Effector memory CD8-positive, alpha-beta T cell (primary cell): ENCODE measurements at regions not wholly inside any gene's neighbourhood (a gene's known extent, or its start where the extent isn't known, plus 50 kb on each side); places are given as distances from the start of the nearest gene placed in this dataset.

Experiments used
- ATAC-seq: fragments of 150-1000 bp; cut with Tn5 transposase; replicated peaks from 2 replicates; pipeline ENCODE4 v1.10.0; 2021; ENCODE audit warnings: mild to moderate bottlenecking, moderate library complexity
- DNase-seq, 3 experiments: peaks; one replicate each; pipeline ENCODE4 v3.0.0; 2021
- H3K27ac Mint-ChIP-seq, 2 donors: one replicate each; pipeline ENCODE4 v1.8.0; 2022; ENCODE audit warnings: mild to moderate bottlenecking in 2 of 2, mixed read lengths in 2 of 2, moderate library complexity in 2 of 2
- H3K27me3 Mint-ChIP-seq, 2 donors: one replicate each; pipeline ENCODE4 v1.8.0; 2022; ENCODE audit warnings: mixed read lengths in 2 of 2
- H3K36me3 Mint-ChIP-seq: one replicate; pipeline ENCODE4 v1.8.0; 2022; ENCODE audit warnings: mild to moderate bottlenecking, moderate library complexity, mixed read lengths; ENCODE audit not compliant: insufficient read depth
- H3K4me1 Mint-ChIP-seq, 2 donors: one replicate each; pipeline ENCODE4 v1.8.0; 2022; ENCODE audit warnings: low read depth in 2 of 2, mixed read lengths in 2 of 2
- H3K4me3 Mint-ChIP-seq, 2 donors: one replicate each; pipeline ENCODE4 v1.8.0; 2022; ENCODE audit warnings: mild to moderate bottlenecking in 2 of 2, mixed read lengths in 2 of 2, moderate library complexity in 2 of 2
- H3K9me3 Mint-ChIP-seq, 2 donors: one replicate each; pipeline ENCODE4 v1.8.0; 2022; ENCODE audit warnings: mixed read lengths in 2 of 2

GRCh38 chr1:73953586-73953985 is 244.4 kb downstream of the LRRIQ3 start:
- Mint-ChIP-seq H3K4me1 (no peaks in the 10 kb centered on the region), H3K4me3 (no peak overlapping the region), H3K9me3 (peaks cover 2 to 21% of the 10 kb centered on the region in 2 donors), H3K27ac (no peak overlapping the region), H3K27me3 (no peaks in the 10 kb centered on the region), H3K36me3 (no peaks in the 10 kb centered on the region)
- no peak for DNase-seq
- no peak for ATAC-seq

- no peaks in the 10 kb centered on the region for H3K36me3 Mint-ChIP-seq
- no peak overlapping the region for H3K27ac Mint-ChIP-seq
- no peaks in the 10 kb centered on the region for H3K27me3 Mint-ChIP-seq
- H3K4me1 Mint-ChIP-seq: no peaks in the 10 kb centered on the region
- H3K9me3 Mint-ChIP-seq: peaks cover 2 to 21% of the 10 kb centered on the region in 2 donors
- no peak for DNase-seq
- ATAC-seq: no peak
- no peak overlapping the region for H3K4me3 Mint-ChIP-seq
Observed at GRCh38 chr1:73953186-73953585, 244.8 kb downstream of the LRRIQ3 start.

- Mint-ChIP-seq H3K4me3 (no peak overlapping the region), H3K27ac (no peak overlapping the region), H3K9me3 (peaks cover 2 to 6% of the 10 kb centered on the region in 2 donors), H3K36me3 (no peaks in the 10 kb centered on the region), H3K27me3 (no peaks in the 10 kb centered on the region), H3K4me1 (no peaks in the 10 kb centered on the region)
- ATAC-seq: no peak
- DNase-seq: no peak
Observed at GRCh38 chr1:73948055-73948454, 249.9 kb downstream of the LRRIQ3 start.

GRCh38 chr1:73947009-73947408 is 251.0 kb downstream of the LRRIQ3 start:
- Mint-ChIP-seq H3K4me3 (no peak overlapping the region), H3K36me3 (no peaks in the 10 kb centered on the region), H3K4me1 (no peaks in the 10 kb centered on the region), H3K9me3 (peaks cover 2 to 6% of the 10 kb centered on the region in 2 donors), H3K27me3 (no peaks in the 10 kb centered on the region), H3K27ac (no peak overlapping the region)
- DNase-seq (no peak), ATAC-seq (no peak)

GRCh38 chr1:73943270-73943669 is 254.7 kb downstream of the LRRIQ3 start:
- H3K9me3 Mint-ChIP-seq: peaks cover 0 to 5% of the 10 kb centered on the region in 2 donors
- ATAC-seq (no peak), DNase-seq (no peak)
- H3K27me3 Mint-ChIP-seq: no peaks in the 10 kb centered on the region
- no peak overlapping the region for H3K27ac Mint-ChIP-seq
- H3K4me1 Mint-ChIP-seq: no peaks in the 10 kb centered on the region
- no peaks in the 10 kb centered on the region for H3K36me3 Mint-ChIP-seq
- H3K4me3 Mint-ChIP-seq: no peak overlapping the region

GRCh38 chr1:73930293-73930692 is 267.7 kb downstream of the LRRIQ3 start:
- DNase-seq (no peak), ATAC-seq (no peak)
- no peaks in the 10 kb centered on the region for H3K4me1 Mint-ChIP-seq
- H3K9me3 Mint-ChIP-seq: peaks cover 2 to 6% of the 10 kb centered on the region in 2 donors
- no peak overlapping the region for H3K27ac Mint-ChIP-seq
- H3K36me3 Mint-ChIP-seq: no peaks in the 10 kb centered on the region
- no peak overlapping the region for H3K4me3 Mint-ChIP-seq
- no peaks in the 10 kb centered on the region for H3K27me3 Mint-ChIP-seq

- ATAC-seq (no peak), DNase-seq (no peak)
- no peak overlapping the region for H3K27ac Mint-ChIP-seq
- H3K36me3 Mint-ChIP-seq: no peaks in the 10 kb centered on the region
- H3K4me1 Mint-ChIP-seq: no peaks in the 10 kb centered on the region
- H3K27me3 Mint-ChIP-seq: no peaks in the 10 kb centered on the region
- H3K9me3 Mint-ChIP-seq: peaks cover 0 to 13% of the 10 kb centered on the region in 2 donors
- no peak overlapping the region for H3K4me3 Mint-ChIP-seq
Observed at GRCh38 chr1:73914951-73915350, 283.0 kb downstream of the LRRIQ3 start.

- Mint-ChIP-seq H3K27ac (no peak overlapping the region), H3K4me3 (no peak overlapping the region), H3K36me3 (no peaks in the 10 kb centered on the region), H3K9me3 (peaks cover 0 to 13% of the 10 kb centered on the region in 2 donors), H3K27me3 (no peaks in the 10 kb centered on the region), H3K4me1 (no peaks in the 10 kb centered on the region)
- ATAC-seq (no peak), DNase-seq (no peak)
Observed at GRCh38 chr1:73913025-73913424, 285.0 kb downstream of the LRRIQ3 start.

- Mint-ChIP-seq H3K9me3 (peaks cover 0 to 13% of the 10 kb centered on the region in 2 donors), H3K4me3 (no peak overlapping the region), H3K36me3 (no peaks in the 10 kb centered on the region), H3K4me1 (no peaks in the 10 kb centered on the region), H3K27ac (no peak overlapping the region), H3K27me3 (no peaks in the 10 kb centered on the region)
- DNase-seq: no peak
- ATAC-seq: no peak
Observed at GRCh38 chr1:73911849-73912248, 286.1 kb downstream of the LRRIQ3 start.

- no peak overlapping the region for H3K27ac Mint-ChIP-seq
- no peaks in the 10 kb centered on the region for H3K36me3 Mint-ChIP-seq
- no peak overlapping the region for H3K4me3 Mint-ChIP-seq
- H3K9me3 Mint-ChIP-seq: peaks cover 0 to 14% of the 10 kb centered on the region in 2 donors
- no peak for DNase-seq
- H3K27me3 Mint-ChIP-seq: no peaks in the 10 kb centered on the region
- ATAC-seq: no peak
- no peaks in the 10 kb centered on the region for H3K4me1 Mint-ChIP-seq
Observed at GRCh38 chr1:73910466-73910865, 287.5 kb downstream of the LRRIQ3 start.

GRCh38 chr1:73910062-73910461 is 287.9 kb downstream of the LRRIQ3 start:
- Mint-ChIP-seq H3K27me3 (no peaks in the 10 kb centered on the region), H3K9me3 (peaks cover 0 to 14% of the 10 kb centered on the region in 2 donors), H3K4me1 (no peaks in the 10 kb centered on the region), H3K4me3 (no peak overlapping the region), H3K27ac (no peak overlapping the region), H3K36me3 (no peaks in the 10 kb centered on the region)
- DNase-seq (no peak), ATAC-seq (no peak)

GRCh38 chr1:73909043-73909562 is 288.9 kb downstream of the LRRIQ3 start:
- H3K27me3 Mint-ChIP-seq: no peaks in the 10 kb centered on the region
- peaks cover 0 to 17% of the 10 kb centered on the region in 2 donors for H3K9me3 Mint-ChIP-seq
- H3K27ac Mint-ChIP-seq: no peak overlapping the region
- H3K36me3 Mint-ChIP-seq: no peaks in the 10 kb centered on the region
- no peaks in the 10 kb centered on the region for H3K4me1 Mint-ChIP-seq
- no peak for ATAC-seq
- H3K4me3 Mint-ChIP-seq: no peak overlapping the region
- no peak for DNase-seq

GRCh38 chr1:73907051-73907450 is 290.9 kb downstream of the LRRIQ3 start:
- DNase-seq: no peak
- Mint-ChIP-seq H3K27ac (no peak overlapping the region), H3K9me3 (peaks cover 0 to 9% of the 10 kb centered on the region in 2 donors), H3K4me3 (no peak overlapping the region), H3K27me3 (no peaks in the 10 kb centered on the region), H3K36me3 (no peaks in the 10 kb centered on the region), H3K4me1 (no peaks in the 10 kb centered on the region)
- no peak for ATAC-seq

- no peaks in the 10 kb centered on the region for H3K4me1 Mint-ChIP-seq
- peaks cover 0 to 5% of the 10 kb centered on the region in 2 donors for H3K9me3 Mint-ChIP-seq
- H3K27me3 Mint-ChIP-seq: no peaks in the 10 kb centered on the region
- DNase-seq (no peak), ATAC-seq (no peak)
- no peak overlapping the region for H3K27ac Mint-ChIP-seq
- H3K36me3 Mint-ChIP-seq: no peaks in the 10 kb centered on the region
- no peak overlapping the region for H3K4me3 Mint-ChIP-seq
Observed at GRCh38 chr1:73903092-73903491, 294.9 kb downstream of the LRRIQ3 start.

GRCh38 chr1:73901738-73902137 is 296.2 kb downstream of the LRRIQ3 start:
- Mint-ChIP-seq H3K4me3 (no peak overlapping the region), H3K4me1 (no peaks in the 10 kb centered on the region), H3K36me3 (no peaks in the 10 kb centered on the region), H3K9me3 (peaks cover 0 to 5% of the 10 kb centered on the region in 2 donors), H3K27me3 (no peaks in the 10 kb centered on the region), H3K27ac (no peak overlapping the region)
- ATAC-seq (no peak), DNase-seq (no peak)
